Dendritic cell treated with granulocyte-macrophage colony-stimulating factor and Interleukin-4, amounts not matched to agents 40 ng/mL and 50 ng/mL, for 4 days (primary cell): ENCODE measurements at regions not wholly inside any gene's neighbourhood (a gene's known extent, or its start where the extent isn't known, plus 50 kb on each side); places are given as distances from the start of the nearest gene placed in this dataset.
"Not testable (repeated sequence)": the region's sequence is repeated elsewhere in the genome, so short reads cannot be mapped to it uniquely, and the experiment has no call there.

Experiments used
- H3K27ac Mint-ChIP-seq: one replicate; pipeline ENCODE4 v1.8.0; 2022; ENCODE audit warnings: mild to moderate bottlenecking, mixed read lengths
- H3K27me3 Mint-ChIP-seq: one replicate; pipeline ENCODE4 v1.8.0; 2022; ENCODE audit warnings: mild to moderate bottlenecking, mixed read lengths
- H3K36me3 Mint-ChIP-seq: one replicate; pipeline ENCODE4 v1.8.0; 2022; ENCODE audit warnings: low read depth, mixed read lengths
- H3K4me1 Mint-ChIP-seq: one replicate; pipeline ENCODE4 v1.8.0; 2022; ENCODE audit warnings: low read depth, mixed read lengths
- H3K4me3 Mint-ChIP-seq: one replicate; pipeline ENCODE4 v1.8.0; 2022; ENCODE audit warnings: mild to moderate bottlenecking, moderate library complexity, mixed read lengths
- H3K9me3 Mint-ChIP-seq: one replicate; pipeline ENCODE4 v1.8.0; 2022; ENCODE audit warnings: mixed read lengths
- intact Hi-C: fragments of 100-400 bp; cut with micrococcal nuclease; formaldehyde crosslinking; loops from one replicate; pipeline ENCODE4 v1.15.0; 2022

DNA sequence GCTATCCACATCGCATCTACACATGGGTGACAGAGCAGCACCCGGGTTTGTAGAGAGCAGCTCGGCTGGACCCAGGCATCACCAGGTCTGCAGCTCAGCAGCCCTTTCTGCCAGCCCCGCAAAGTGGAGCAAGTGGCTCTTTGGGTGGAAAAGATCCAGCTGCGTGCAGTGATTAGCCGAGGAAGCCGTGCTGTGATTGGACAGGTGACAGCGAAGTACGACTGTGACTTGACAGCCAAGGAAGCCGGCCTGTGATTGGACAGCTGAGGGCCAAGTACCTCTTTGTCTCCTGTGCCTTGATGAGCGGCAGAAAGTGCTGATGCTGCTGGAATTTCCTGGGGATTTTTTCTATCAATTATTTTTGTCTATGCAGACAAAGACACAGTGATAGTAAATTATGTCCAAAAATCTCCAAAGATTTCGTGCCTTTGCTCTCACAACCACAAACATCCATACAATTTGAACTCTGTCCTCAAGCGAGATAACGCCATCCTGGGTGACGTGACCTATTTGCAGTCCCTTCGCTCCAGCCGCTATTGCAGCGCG, 62.3 kb upstream of the GPR31 start:
- no peaks in the 10 kb centered on the region for H3K36me3 Mint-ChIP-seq
- no peaks in the 10 kb centered on the region for H3K9me3 Mint-ChIP-seq
- no peaks in the 10 kb centered on the region for H3K4me1 Mint-ChIP-seq
- intact Hi-C loops, result loop anchor here (5.0 kb wide), 1 partner anchor 62 kb away; no protein-coding TSS in a partner anchor
- H3K4me3 Mint-ChIP-seq, result no peak overlapping the region
- H3K27me3 Mint-ChIP-seq, result peaks cover under 1% of the 10 kb centered on the region
- no peak overlapping the region for H3K27ac Mint-ChIP-seq

DNA sequence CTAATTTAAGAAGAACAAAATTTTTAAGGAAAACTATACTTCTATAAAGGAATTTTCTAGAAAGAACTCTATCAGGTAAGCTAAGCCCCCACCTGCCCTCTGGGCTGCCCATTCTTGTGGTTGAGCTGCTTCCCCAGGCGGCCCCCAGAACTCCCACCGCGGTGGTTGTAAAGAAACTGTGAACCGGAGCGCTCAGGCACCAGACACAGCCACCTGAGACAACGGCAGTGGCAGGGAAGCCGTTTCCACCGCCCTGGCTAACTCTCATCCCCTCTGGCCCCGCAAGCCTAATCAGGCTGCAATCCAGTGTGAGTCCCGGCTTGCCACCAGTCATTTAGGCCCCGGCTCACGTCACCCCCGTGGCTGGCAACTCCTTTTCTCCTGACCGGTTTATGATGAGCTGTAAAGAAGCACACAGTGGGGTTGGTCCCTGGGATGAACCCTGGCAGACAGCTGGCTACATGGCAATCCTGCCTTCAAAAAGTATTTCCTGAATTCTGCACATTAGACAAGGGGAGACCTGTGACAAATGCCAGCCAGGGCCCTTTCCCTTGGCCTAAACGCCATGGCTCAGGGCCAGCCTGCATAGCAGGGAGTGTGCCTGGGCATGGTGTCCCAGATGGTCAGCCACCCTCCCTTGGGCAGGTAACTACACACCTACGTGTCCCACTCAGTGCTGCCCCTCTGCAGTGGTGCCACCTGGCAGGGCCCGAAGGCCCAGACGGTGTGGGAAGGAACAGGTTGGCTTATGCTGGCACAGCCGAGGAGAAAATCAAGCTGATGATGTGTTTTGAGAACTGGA, 63.8 kb upstream of the GPR31 start:
- no peaks in the 10 kb centered on the region for H3K9me3 Mint-ChIP-seq
- no peaks in the 10 kb centered on the region for H3K36me3 Mint-ChIP-seq

GRCh38 chr6:167225566-167226382, 65.3 kb upstream of the UNC93A start:
- intact Hi-C loops, H3K4me1 Mint-ChIP-seq, H3K27ac Mint-ChIP-seq, H3K9me3 Mint-ChIP-seq, H3K36me3 Mint-ChIP-seq, H3K4me3 Mint-ChIP-seq: not testable (repeated sequence)
- peaks cover 32% of the 10 kb centered on the region for H3K27me3 Mint-ChIP-seq

More for the DNA sequence above, 63.8 kb upstream of the GPR31 start:
- intact Hi-C loops, result loop anchor here (5.0 kb wide), 1 partner anchor 61 kb away; no protein-coding TSS in a partner anchor
- Mint-ChIP-seq H3K4me3 (no peak overlapping the region), H3K27me3 (peaks cover 6% of the 10 kb centered on the region), H3K4me1 (no peaks in the 10 kb centered on the region), H3K27ac (no peak overlapping the region)

DNA sequence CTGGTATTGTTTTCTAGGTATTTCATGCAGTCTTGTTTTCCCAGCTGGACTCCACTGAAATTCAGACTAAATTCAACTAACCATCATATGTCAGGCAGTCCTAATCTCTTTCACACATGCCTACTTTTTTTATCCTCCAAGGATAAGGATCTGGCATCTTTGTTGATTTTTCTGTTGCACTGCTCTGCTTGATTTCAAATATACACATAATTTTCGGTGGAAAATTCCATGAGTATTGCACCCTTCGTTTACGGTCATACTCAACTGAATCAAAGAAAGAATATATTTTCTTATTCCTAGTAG, 64.8 kb upstream of the UNC93A start:
- Mint-ChIP-seq H3K4me1 (no peaks in the 10 kb centered on the region), H3K9me3 (no peaks in the 10 kb centered on the region), H3K4me3 (no peak overlapping the region), H3K27ac (no peak overlapping the region), H3K27me3 (peaks cover 32% of the 10 kb centered on the region), H3K36me3 (no peaks in the 10 kb centered on the region)
- intact Hi-C loops, result no loop called here

GRCh38 chr6:167226791-167227190, 64.3 kb upstream of the UNC93A start:
- Mint-ChIP-seq H3K27me3 (peaks cover 34% of the 10 kb centered on the region), H3K4me3 (no peak overlapping the region), H3K36me3 (no peaks in the 10 kb centered on the region), H3K27ac (no peak overlapping the region), H3K4me1 (no peaks in the 10 kb centered on the region), H3K9me3 (no peaks in the 10 kb centered on the region)
- intact Hi-C loops, result no loop called here

- H3K27ac Mint-ChIP-seq, result no peak overlapping the region
- peaks cover 38% of the 10 kb centered on the region for H3K27me3 Mint-ChIP-seq
- H3K4me3 Mint-ChIP-seq, result no peak overlapping the region
- no peaks in the 10 kb centered on the region for H3K9me3 Mint-ChIP-seq
- H3K4me1 Mint-ChIP-seq, result no peaks in the 10 kb centered on the region
- H3K36me3 Mint-ChIP-seq, result no peaks in the 10 kb centered on the region
- intact Hi-C loops, result no loop called here
Observed at GRCh38 chr6:167227984-167228383, 63.1 kb upstream of the UNC93A start.

GRCh38 chr6:167229586-167229985, 61.5 kb upstream of the UNC93A start:
- peaks cover 49% of the 10 kb centered on the region for H3K27me3 Mint-ChIP-seq
- intact Hi-C loops, result no loop called here

GRCh38 chr6:167230288-167230687, 60.8 kb upstream of the UNC93A start:
- Mint-ChIP-seq H3K9me3 (no peaks in the 10 kb centered on the region), H3K36me3 (no peaks in the 10 kb centered on the region), H3K4me1 (no peaks in the 10 kb centered on the region), H3K4me3 (no peak overlapping the region), H3K27ac (no peak overlapping the region), H3K27me3 (peaks cover 47% of the 10 kb centered on the region)
- intact Hi-C loops, result no loop called here

More at GRCh38 chr6:167229586-167229985, 61.5 kb upstream of the UNC93A start:
- H3K36me3 Mint-ChIP-seq, result no peaks in the 10 kb centered on the region
- no peak overlapping the region for H3K27ac Mint-ChIP-seq
- no peaks in the 10 kb centered on the region for H3K9me3 Mint-ChIP-seq
- no peak overlapping the region for H3K4me3 Mint-ChIP-seq
- no peaks in the 10 kb centered on the region for H3K4me1 Mint-ChIP-seq

- no peak overlapping the region for H3K4me3 Mint-ChIP-seq
- intact Hi-C loops, result no loop called here
- peaks cover 43% of the 10 kb centered on the region for H3K27me3 Mint-ChIP-seq
- H3K9me3 Mint-ChIP-seq, result no peaks in the 10 kb centered on the region
- no peaks in the 10 kb centered on the region for H3K4me1 Mint-ChIP-seq
- H3K36me3 Mint-ChIP-seq, result no peaks in the 10 kb centered on the region
- no peak overlapping the region for H3K27ac Mint-ChIP-seq
Observed at GRCh38 chr6:167232356-167232755, 58.8 kb upstream of the UNC93A start.

DNA sequence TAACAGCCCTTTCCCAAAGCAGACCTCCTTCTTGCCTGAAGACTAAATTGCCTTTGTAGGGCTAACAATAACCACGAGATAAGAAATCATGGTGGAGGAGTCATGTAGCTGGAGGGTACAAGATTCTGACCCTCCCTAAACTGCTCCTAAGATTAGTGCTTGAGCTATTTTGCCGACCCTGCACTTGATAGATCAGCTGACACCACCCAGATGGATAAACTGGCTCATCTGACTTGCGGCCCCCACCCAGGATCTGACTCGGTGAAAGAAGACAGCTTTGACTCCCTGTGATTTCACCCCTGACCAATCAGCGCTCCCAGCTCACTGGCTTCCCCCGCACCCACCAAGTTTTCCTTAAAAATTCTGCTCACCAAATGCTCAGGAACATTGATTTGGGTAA, 57.6 kb upstream of the UNC93A start:
- intact Hi-C loops, result no loop called here
- Mint-ChIP-seq H3K4me1 (no peaks in the 10 kb centered on the region), H3K9me3 (no peaks in the 10 kb centered on the region), H3K36me3 (no peaks in the 10 kb centered on the region), H3K27ac (no peak overlapping the region), H3K27me3 (peaks cover 36% of the 10 kb centered on the region), H3K4me3 (no peak overlapping the region)

GRCh38 chr6:167234576-167234975, 56.5 kb upstream of the UNC93A start:
- peaks cover 29% of the 10 kb centered on the region for H3K27me3 Mint-ChIP-seq
- H3K27ac Mint-ChIP-seq, H3K9me3 Mint-ChIP-seq, H3K36me3 Mint-ChIP-seq, intact Hi-C loops, H3K4me3 Mint-ChIP-seq, H3K4me1 Mint-ChIP-seq: not testable (repeated sequence)

- Mint-ChIP-seq H3K4me1 (no peaks in the 10 kb centered on the region), H3K4me3 (no peak overlapping the region), H3K9me3 (no peaks in the 10 kb centered on the region), H3K36me3 (no peaks in the 10 kb centered on the region), H3K27me3 (peaks cover 27% of the 10 kb centered on the region), H3K27ac (no peak overlapping the region)
- intact Hi-C loops, result no loop called here
Observed at GRCh38 chr6:167235005-167235404, 56.1 kb upstream of the UNC93A start.

- intact Hi-C loops, result no loop called here
- H3K27ac Mint-ChIP-seq, result no peak overlapping the region
- no peaks in the 10 kb centered on the region for H3K4me1 Mint-ChIP-seq
- H3K4me3 Mint-ChIP-seq, result no peak overlapping the region
- no peaks in the 10 kb centered on the region for H3K36me3 Mint-ChIP-seq
- peaks cover 21% of the 10 kb centered on the region for H3K27me3 Mint-ChIP-seq
- no peaks in the 10 kb centered on the region for H3K9me3 Mint-ChIP-seq
Observed at GRCh38 chr6:167235421-167236238, 55.5 kb upstream of the UNC93A start.

DNA sequence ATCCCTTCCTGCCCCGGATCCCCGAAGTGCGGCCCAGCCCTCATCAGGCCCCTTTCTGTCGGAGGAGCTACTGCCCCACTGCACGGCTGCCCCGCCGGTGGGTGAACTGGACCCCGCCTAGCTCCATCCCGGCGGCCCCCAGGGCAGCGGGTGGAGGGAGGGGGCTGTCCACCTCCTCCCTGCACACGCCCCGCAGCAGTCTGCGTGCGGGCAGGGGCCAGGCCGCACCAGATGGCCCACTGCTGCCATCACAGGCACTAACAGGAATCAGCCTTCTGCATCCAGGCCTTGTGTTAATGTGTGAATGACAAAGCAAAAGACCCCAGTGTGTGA, 54.9 kb upstream of the UNC93A start:
- no peaks in the 10 kb centered on the region for H3K4me1 Mint-ChIP-seq
- no peaks in the 10 kb centered on the region for H3K36me3 Mint-ChIP-seq
- H3K9me3 Mint-ChIP-seq, result no peaks in the 10 kb centered on the region
- intact Hi-C loops, result no loop called here
- H3K27me3 Mint-ChIP-seq, result peaks cover 21% of the 10 kb centered on the region
- H3K27ac Mint-ChIP-seq, result no peak overlapping the region
- no peak overlapping the region for H3K4me3 Mint-ChIP-seq
